GM12891 (cell line): ENCODE measurements at regions not wholly inside any gene's neighbourhood (a gene's known extent, or its start where the extent isn't known, plus 50 kb on each side); places are given as distances from the start of the nearest gene placed in this dataset.

Experiments used
- POLR2A ChIP-seq: IDR thresholded peaks from 2 replicates; pipeline ENCODE4 v1.6.1; 2011; ENCODE audit warnings: low read depth, low read length, control low read depth
- POLR2AphosphoS5 ChIP-seq: IDR thresholded peaks from 2 replicates; pipeline ENCODE4 v1.6.1; 2011; ENCODE audit warnings: low read depth, low read length, control low read depth
- SPI1 ChIP-seq: IDR thresholded peaks from 2 replicates; pipeline ENCODE4 v1.6.1; 2011; ENCODE audit warnings: low read depth, low read length, control low read depth
- TAF1 ChIP-seq: IDR thresholded peaks from 2 replicates; pipeline ENCODE4 v1.6.1; 2011; ENCODE audit warnings: low read depth, low read length, control low read depth

- no peak for TF ChIP-seq POLR2AphosphoS5
- no peak for TF ChIP-seq POLR2A
- TF ChIP-seq TAF1, result no peak
- no peak for TF ChIP-seq SPI1
Measured at GRCh38 chr10:124144536-124144935, 51.1 kb upstream of the CHST15 start.
